ENCODE measurements at regions not wholly inside any gene's neighbourhood (a gene's known extent, or its start where the extent isn't known, plus 50 kb on each side); places are given as distances from the start of the nearest gene placed in this dataset.

DNA sequence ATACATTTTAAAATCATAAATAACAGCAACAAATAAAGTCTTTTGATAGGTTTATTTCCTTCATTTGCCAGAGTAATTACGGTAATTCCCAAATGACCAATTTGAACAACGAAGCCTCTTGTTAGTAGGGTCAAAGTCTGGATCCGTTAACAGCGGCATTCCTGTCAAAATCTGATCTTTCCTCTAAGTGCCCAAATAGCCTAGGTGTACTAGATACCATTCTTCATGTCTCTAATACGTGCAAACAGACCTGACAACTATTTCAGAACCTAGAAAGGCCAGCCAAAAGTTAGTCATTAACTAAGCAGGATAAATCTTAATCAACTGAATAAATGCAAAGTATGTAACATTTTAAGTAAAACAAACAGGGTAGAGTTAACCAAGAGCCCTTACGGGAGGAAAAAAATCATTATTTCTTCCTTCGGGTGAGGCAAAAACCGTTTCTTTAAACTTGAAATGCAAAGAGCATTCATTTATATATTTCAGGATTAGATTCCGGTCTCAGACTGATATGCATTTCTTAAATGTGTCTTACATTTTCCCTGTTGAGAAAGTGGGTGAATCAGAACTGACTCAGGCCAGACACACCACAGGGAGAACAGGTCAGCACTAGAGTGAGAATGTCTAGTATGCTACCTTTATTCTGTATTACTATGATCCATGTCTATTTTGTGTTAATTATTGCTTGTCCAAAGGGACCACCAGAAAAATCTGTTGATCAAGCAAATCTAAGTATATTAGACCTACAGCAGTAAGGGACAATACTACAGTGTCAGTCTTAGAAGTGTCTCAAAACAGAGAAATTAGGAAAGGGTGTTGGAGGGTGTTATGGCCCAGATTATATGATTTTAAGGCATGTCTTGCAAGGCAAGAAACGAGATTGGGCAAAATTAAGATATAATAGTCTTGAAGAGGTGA is 141.5 kb upstream of the NDUFV2 start:
- TF ChIP-seq GATA1 (IDR thresholded peaks at IDR 0.05; ENCODE audit: low read depth, low read length) (no peak), POLR2A (IDR thresholded peaks at IDR 0.05; ENCODE audit: low read length) (no peak)
- no peak for DNase-seq

DNA sequence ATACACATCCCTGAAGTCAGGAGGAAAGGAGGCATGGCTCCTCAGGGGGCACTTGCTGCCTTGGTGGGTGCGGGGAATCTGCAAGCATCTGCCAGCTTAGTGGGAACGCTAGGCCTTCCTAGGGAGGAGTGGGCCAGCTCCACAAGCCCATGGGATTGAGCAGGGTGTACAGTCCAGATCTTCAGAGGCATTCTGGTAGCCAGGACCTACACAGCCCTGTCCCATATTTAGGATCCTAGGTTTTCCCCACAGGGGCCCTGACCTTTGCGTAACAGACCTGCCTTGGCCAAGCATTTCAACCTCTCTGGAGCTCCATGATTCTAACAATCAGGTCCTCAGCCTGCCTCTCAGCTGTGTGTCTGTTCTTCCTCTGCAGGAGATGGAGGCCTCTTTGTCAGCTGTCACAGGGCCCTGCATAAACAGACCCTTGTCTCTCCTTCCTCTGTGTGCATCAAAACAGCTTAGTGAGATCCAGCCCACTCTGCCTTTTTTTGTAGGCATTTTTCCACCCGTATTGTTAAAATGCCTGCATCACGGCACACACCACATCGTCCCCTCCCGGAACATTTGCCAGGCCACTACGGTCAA is 140.2 kb upstream of the NDUFV2 start:
- DNase-seq: no peak
- TF ChIP-seq GATA1 (IDR thresholded peaks at IDR 0.05; ENCODE audit: low read depth, low read length) (no peak), POLR2A (IDR thresholded peaks at IDR 0.05; ENCODE audit: low read length) (no peak)

DNA sequence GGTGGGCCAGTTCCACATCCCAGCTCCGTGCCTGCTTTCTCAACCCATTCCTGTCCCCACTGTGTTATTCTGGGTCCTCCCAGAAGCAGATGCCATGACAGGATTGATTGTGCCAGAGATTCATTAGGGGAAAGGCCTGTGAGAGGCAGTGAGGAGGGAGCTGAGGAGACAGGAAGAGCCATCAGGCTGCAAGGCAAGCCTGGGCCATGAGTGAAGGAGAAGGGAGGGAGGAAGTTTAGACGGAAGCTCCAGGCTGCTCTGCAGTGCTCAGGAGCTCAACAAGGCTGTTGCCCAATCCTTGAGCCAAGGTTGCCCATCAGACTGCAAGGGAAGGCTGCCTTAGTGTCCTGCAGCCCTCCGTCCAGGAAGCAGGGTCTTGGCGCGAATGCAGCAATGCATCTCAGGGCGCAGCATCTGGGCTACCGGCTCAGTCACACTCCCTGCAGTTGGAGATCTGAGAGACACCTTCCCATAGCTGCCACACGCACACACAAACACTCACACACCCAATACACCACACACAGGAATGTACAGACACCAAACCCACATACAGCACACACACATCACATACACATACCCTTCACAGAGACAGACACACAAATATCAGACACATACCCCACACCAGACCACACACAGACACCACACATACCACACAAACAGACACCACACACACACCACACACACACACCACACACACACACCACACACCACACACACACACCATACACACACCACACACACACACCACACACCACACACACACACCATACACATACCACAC is 139.5 kb upstream of the NDUFV2 start:
- TF ChIP-seq POLR2A (IDR thresholded peaks at IDR 0.05; ENCODE audit: low read length): no peak
- no peak for TF ChIP-seq GATA1 (IDR thresholded peaks at IDR 0.05; ENCODE audit: low read depth, low read length)
- DNase-seq: no peak

DNA sequence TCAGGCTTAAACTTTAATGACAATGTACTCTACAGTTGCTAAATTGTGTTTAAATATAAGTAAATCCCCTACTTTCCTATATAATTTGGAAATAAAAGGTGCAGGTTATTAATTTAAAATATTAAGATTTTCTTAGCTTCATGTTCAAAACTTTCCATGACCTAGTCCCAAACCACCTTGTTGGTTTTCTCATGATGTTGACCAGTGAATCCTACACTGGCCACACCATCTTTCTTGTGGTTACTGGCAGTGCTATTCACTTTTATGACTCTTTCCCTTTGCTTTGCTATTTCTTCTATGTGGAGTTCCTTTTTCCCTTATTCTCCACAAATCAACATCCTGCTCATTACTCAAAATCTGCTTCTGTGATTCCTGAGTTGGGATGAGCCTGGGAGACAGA is 138.6 kb upstream of the NDUFV2 start:
- no peak for DNase-seq
- TF ChIP-seq GATA1 (IDR thresholded peaks at IDR 0.05; ENCODE audit: low read depth, low read length): no peak
- no peak for TF ChIP-seq POLR2A (IDR thresholded peaks at IDR 0.05; ENCODE audit: low read length)

DNA sequence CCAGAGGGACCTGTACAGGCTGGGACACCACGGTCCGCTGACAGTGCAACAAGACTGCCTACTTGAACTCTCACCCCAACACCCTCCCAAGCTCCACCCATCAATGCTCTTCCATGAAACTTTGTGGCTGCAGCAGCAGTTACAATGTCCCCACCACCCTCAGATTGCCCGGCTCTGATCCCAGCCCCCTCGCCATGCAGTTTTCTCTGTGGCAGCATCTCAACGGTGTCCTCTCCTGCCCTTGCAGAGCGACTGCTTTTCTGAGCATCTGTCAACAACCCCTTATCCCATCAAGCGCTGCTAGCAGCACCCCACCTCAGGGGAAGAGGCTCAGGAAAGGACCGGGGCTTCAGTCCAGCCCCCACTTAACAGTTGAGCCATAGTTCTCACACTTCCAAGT is 137.1 kb upstream of the NDUFV2 start:
- TF ChIP-seq POLR2A (IDR thresholded peaks at IDR 0.05; ENCODE audit: low read length) (no peak), GATA1 (IDR thresholded peaks at IDR 0.05; ENCODE audit: low read depth, low read length) (no peak)
- DNase-seq: no peak

DNA sequence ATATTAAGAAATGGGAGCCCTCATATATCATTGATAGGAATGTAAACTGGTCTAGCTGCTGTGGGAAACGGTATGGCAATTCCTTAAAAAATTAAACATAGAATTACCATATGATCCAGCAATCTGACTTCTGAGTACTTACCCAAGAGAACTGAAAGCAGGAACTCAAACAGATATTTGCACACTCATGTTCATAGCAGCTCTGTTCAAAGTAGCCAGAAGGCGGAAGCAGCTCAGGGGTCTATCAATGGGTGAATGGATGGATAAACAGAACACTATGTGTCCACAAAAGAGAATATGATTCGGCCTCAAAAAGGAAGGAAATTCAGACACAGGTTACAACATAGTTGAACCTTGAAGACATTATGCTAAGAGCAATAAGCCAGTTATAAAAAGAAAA is 135.7 kb upstream of the NDUFV2 start:
- no peak for DNase-seq

DNA sequence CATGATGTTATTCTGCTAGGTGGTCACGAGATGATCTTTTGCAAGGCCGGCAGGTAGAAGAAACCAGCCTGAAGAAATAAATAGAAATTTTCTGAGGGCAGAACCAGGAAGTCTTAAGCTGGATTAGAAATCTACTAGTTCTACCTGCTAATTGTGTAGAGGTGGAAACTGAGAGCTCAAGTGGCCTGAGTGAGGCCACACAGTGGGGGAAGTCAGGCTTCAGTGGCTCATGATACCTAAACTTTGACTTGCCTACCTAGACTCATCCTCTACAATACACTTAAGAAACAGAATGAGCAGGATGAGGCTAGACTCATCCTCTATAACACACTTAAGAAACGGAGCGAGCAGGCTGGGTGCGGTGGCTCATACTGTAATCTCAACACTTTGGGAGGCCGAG is 134.9 kb upstream of the NDUFV2 start:
- TF ChIP-seq POLR2A (IDR thresholded peaks at IDR 0.05; ENCODE audit: low read length) (no peak), GATA1 (IDR thresholded peaks at IDR 0.05; ENCODE audit: low read depth, low read length) (no peak)
- no peak for DNase-seq

More for the DNA sequence above, 135.7 kb upstream of the NDUFV2 start:
- no peak for TF ChIP-seq GATA1 (IDR thresholded peaks at IDR 0.05; ENCODE audit: low read depth, low read length)
- TF ChIP-seq POLR2A (IDR thresholded peaks at IDR 0.05; ENCODE audit: low read length): no peak

DNA sequence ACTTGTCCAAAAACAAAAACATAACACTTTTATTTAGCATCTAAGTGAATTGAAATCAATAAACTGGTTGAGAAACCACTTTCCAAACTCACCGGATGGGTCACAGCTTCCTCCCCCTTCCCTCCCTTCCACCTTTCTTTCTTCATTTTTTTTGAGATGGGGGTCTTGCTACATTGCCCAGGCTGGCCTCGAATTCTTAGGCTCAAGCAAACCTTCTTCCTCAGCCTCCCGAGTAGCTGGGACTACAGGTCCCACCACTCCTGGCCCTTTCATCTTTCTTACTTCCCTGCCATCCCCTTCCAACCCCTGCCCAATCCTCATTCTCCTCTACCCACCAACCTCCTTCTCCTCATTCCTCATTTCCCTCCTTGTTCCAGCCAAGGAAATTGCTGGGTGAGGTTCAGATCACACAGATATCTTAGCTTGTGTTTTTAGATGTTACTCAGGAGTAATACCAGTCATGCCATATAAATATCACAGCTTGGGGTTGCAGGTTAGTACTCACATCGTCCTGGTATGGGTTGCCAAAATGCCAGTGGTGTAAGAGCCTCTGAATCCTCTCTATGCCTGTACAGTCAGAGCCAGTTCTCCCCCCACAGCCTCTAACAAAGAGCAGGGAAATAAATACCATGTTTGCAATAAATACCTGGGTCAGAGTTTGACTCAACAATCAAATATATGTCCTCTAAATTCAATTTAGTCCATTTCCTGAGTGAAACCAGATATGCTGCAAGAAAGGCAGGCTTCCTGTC is 132.7 kb upstream of the NDUFV2 start:
- DNase-seq: no peak
- TF ChIP-seq GATA1 (IDR thresholded peaks at IDR 0.05; ENCODE audit: low read depth, low read length): no peak

DNA sequence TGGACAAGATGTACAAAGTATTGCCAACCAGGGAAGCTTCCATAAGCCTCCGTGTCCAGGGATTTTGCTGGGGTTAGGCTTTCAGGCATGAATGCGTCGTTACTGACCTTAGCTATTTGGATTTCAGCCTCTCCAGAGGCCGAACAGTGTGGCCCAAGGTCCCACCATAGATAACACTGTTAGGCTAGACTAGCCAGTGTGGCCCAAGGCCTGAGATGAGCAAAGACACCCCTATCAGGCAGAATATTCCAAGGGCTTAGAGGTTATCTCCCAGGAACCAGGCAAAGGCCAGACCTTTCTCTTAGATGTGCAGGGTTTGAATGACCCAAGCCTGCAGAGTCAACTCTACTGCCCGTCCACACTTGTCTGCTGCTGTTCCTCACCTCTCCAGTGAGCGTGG is 131.7 kb upstream of the NDUFV2 start:
- DNase-seq: no peak
- TF ChIP-seq POLR2A (IDR thresholded peaks at IDR 0.05; ENCODE audit: low read length) (no peak), GATA1 (IDR thresholded peaks at IDR 0.05; ENCODE audit: low read depth, low read length) (no peak)

DNA sequence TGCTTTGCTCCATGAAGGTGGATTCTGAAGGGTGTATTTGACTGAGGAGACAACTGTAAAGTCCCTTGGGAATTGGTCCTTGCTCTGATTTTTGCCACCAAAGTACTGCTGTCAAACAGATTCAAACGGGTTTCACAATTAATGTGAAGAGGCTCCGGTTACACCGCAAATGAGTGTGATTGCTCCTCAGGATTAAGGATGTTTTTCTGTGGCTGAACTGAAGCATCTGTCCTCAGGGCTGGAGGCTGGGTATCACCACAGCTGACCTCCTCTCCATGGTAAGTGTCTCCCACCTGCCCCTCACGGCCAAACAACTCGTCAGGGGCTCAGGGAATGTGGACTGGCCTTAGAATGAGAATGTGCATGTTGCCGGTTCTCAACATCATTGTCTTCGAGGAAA is 130.4 kb upstream of the NDUFV2 start:
- TF ChIP-seq GATA1 (IDR thresholded peaks at IDR 0.05; ENCODE audit: low read depth, low read length) (no peak), POLR2A (IDR thresholded peaks at IDR 0.05; ENCODE audit: low read length) (no peak)
- DNase-seq: no peak

DNA sequence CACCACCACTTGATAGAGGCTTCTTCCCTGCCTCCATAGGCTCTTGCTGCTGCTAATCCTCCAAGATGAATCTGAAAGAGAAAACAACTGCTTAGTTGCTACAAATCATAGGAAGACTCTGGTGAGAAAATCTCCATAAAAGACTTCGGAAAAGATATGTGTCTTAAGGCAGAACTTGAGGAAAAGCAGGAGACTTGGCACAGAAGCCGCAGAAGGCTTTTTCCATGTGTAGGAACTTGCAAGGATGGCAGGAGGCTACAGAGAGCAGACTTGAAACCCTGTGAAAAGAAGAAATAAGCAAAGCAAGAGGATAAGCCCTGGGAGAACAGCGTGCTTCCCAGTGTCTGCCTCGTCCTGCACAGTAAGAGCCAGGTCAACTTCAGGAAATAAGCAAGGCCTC is 128.2 kb upstream of the NDUFV2 start:
- no peak for DNase-seq
- TF ChIP-seq POLR2A (IDR thresholded peaks at IDR 0.05; ENCODE audit: low read length) (no peak), GATA1 (IDR thresholded peaks at IDR 0.05; ENCODE audit: low read depth, low read length) (no peak)

DNA sequence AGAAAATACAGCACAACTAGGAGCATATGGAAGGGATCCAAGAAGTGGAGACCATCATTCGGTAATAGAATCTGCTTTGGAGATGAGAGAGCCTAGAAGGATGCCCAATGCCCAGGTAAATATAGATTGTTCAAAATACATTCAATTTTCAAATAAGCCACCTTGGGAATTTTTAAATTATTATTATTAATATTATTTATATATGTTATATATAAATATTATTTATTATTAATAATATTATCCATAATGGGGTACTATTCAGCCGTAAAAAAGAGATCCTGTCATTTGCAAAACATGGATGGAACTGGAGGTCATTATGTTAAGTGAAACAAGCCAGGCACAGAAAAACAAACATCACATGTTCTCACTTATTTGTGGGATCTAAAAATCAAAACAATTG is 127.8 kb upstream of the NDUFV2 start:
- no peak for DNase-seq

DNA sequence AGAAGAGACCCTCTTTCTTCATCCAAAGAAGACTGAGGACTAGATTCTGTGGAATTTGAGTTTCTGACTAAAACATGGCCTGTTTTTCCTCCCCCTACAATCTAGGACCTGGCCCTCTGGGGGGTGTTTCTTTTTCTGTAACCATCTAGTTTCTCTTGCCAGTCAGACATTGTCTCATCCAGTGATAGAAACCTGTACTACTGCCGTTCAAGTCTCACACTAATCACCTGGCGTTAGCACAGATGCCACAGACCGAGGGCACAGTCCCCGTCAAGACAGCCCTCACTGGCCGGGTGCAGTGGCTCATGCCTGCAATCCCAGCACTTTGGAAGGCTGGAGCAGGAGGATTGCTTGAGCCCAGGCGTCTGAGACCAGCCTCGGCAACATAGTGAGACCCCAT is 126.9 kb upstream of the NDUFV2 start:
- TF ChIP-seq POLR2A (IDR thresholded peaks at IDR 0.05; ENCODE audit: low read length) (no peak), GATA1 (IDR thresholded peaks at IDR 0.05; ENCODE audit: low read depth, low read length) (no peak)
- no peak for DNase-seq

More for the DNA sequence above, 127.8 kb upstream of the NDUFV2 start:
- TF ChIP-seq GATA1 (IDR thresholded peaks at IDR 0.05; ENCODE audit: low read depth, low read length): no peak
- no peak for TF ChIP-seq POLR2A (IDR thresholded peaks at IDR 0.05; ENCODE audit: low read length)

DNA sequence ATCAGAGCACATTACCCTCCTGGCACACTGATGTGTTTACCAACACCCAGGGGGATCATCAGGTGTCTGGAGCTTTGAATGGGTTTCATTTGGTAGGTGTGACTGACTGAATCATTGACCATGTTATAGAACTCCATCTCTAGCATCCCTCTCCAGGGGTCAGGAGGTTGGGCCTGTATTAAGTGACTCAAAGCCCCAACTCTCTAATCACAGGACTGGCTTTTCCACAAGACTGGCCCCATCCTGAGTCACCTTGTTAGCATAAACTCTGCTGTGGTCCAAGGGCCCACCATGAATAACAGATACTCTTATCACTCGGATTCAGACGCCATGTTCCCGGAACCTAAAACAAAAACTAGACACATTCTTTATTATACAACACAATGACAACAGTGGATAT is 125.9 kb upstream of the NDUFV2 start:
- TF ChIP-seq POLR2A (IDR thresholded peaks at IDR 0.05; ENCODE audit: low read length) (no peak), GATA1 (IDR thresholded peaks at IDR 0.05; ENCODE audit: low read depth, low read length) (no peak)
- DNase-seq: no peak

All from erythroblast (primary cell).